ENCODE measurements at regions not wholly inside any gene's neighbourhood (a gene's known extent, or its start where the extent isn't known, plus 50 kb on each side); places are given as distances from the start of the nearest gene placed in this dataset.

DNA sequence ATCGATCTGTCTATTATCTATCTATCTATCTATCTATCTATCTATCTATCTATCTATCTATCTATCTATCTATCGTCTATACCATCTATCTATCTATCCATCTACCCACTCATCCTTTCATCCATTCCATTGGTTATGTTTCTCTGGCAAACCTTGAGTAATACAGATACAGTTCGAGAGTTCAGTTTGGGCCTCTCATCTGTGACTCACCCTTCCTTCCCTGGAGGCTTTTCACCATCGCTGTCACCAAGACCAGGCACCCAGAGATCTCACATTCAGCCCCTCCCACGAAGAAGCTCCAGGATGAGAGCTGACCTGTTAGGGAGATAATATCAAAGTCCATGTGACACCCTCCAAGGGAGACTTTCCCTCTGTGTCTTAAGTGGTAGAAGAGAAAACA is 164.1 kb upstream of the CELF4 start:
- TF ChIP-seq EP300 (IDR thresholded peaks at IDR 0.05) (no peak), POLR2A (IDR thresholded peaks at IDR 0.05) (no peak)
- TF ChIP-seq, protein P1, sequence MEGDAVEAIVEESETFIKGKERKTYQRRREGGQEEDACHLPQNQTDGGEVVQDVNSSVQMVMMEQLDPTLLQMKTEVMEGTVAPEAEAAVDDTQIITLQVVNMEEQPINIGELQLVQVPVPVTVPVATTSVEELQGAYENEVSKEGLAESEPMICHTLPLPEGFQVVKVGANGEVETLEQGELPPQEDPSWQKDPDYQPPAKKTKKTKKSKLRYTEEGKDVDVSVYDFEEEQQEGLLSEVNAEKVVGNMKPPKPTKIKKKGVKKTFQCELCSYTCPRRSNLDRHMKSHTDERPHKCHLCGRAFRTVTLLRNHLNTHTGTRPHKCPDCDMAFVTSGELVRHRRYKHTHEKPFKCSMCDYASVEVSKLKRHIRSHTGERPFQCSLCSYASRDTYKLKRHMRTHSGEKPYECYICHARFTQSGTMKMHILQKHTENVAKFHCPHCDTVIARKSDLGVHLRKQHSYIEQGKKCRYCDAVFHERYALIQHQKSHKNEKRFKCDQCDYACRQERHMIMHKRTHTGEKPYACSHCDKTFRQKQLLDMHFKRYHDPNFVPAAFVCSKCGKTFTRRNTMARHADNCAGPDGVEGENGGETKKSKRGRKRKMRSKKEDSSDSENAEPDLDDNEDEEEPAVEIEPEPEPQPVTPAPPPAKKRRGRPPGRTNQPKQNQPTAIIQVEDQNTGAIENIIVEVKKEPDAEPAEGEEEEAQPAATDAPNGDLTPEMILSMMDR (IDR thresholded peaks at IDR 0.05): no peak

Measured in ovary (tissue), 3 donors.